ENCODE measurements at regions not wholly inside any gene's neighbourhood (a gene's known extent, or its start where the extent isn't known, plus 50 kb on each side); places are given as distances from the start of the nearest gene placed in this dataset.

- ATAC-seq (no peak), DNase-seq (no peak)
- Mint-ChIP-seq H3K4me3 (no peak overlapping the region), H3K4me1 (no peaks in the 10 kb centered on the region), H3K27me3 (no peaks in the 10 kb centered on the region), H3K36me3 (no peaks in the 10 kb centered on the region), H3K27ac (no peak overlapping the region), H3K9me3 (no peaks in the 10 kb centered on the region)
- CTCF ChIA-PET, result no interaction called here
- H3K4me1 ChIP-seq (ENCODE audit: control insufficient read depth in 2 of 2, insufficient read depth in 2 of 2, low read length in 2 of 2), result no peaks in the 10 kb centered on the region
- POLR2A ChIA-PET, result no interaction called here
- H3K4me3 ChIP-seq (ENCODE audit: low read length), result no peak overlapping the region
- no peaks in the 10 kb centered on the region for H3K27me3 ChIP-seq (ENCODE audit: control insufficient read depth in 2 of 2, insufficient read depth in 2 of 2, low read length in 2 of 2)
- H3K9me3 ChIP-seq (ENCODE audit: control insufficient read depth in 2 of 3, low read length in 3 of 3), result no peaks in the 10 kb centered on the region
- intact Hi-C loops (cut with micrococcal nuclease), result no loop called here
- no peak overlapping the region for H3K27ac ChIP-seq (ENCODE audit: low read depth, low read length)
- no peaks in the 10 kb centered on the region for H3K36me3 ChIP-seq (ENCODE audit: control insufficient read depth in 2 of 3, insufficient read depth in 3 of 3, low read length in 3 of 3)
These were observed 421.1 kb downstream of the GLRX3 start for GRCh38 chr10:130557181-130557845.

GRCh38 chr10:130558746-130559546 is 422.8 kb downstream of the GLRX3 start:
- no peak overlapping the region for H3K4me3 Mint-ChIP-seq
- Histone ChIP-seq H3K27ac (ENCODE audit: low read depth, low read length) (no peak overlapping the region), H3K9me3 (ENCODE audit: control insufficient read depth in 2 of 3, low read length in 3 of 3) (no peaks in the 10 kb centered on the region), H3K36me3 (ENCODE audit: control insufficient read depth in 2 of 3, insufficient read depth in 3 of 3, low read length in 3 of 3) (no peaks in the 10 kb centered on the region), H3K4me3 (ENCODE audit: low read length) (no peak overlapping the region), H3K4me1 (ENCODE audit: control insufficient read depth in 2 of 2, insufficient read depth in 2 of 2, low read length in 2 of 2) (no peaks in the 10 kb centered on the region), H3K27me3 (ENCODE audit: control insufficient read depth in 2 of 2, insufficient read depth in 2 of 2, low read length in 2 of 2) (no peaks in the 10 kb centered on the region)
- POLR2A ChIA-PET, result no interaction called here
- H3K27me3 Mint-ChIP-seq, result no peaks in the 10 kb centered on the region
- no peaks in the 10 kb centered on the region for H3K9me3 Mint-ChIP-seq
- H3K4me1 Mint-ChIP-seq, result no peaks in the 10 kb centered on the region
- DNase-seq, result no peak
- CTCF ChIA-PET, result no interaction called here
- intact Hi-C loops (cut with micrococcal nuclease), result no loop called here
- H3K36me3 Mint-ChIP-seq, result no peaks in the 10 kb centered on the region
- ATAC-seq, result no peak
- H3K27ac Mint-ChIP-seq, result no peak overlapping the region

GRCh38 chr10:130559547-130559880 is 423.3 kb downstream of the GLRX3 start:
- DNase-seq, result no peak
- Mint-ChIP-seq H3K4me3 (no peak overlapping the region), H3K27me3 (no peaks in the 10 kb centered on the region), H3K9me3 (no peaks in the 10 kb centered on the region), H3K36me3 (no peaks in the 10 kb centered on the region), H3K4me1 (no peaks in the 10 kb centered on the region), H3K27ac (no peak overlapping the region)
- ChIA-PET CTCF (no interaction called here), POLR2A (no interaction called here)
- Histone ChIP-seq H3K4me3 (ENCODE audit: low read length) (no peak overlapping the region), H3K9me3 (ENCODE audit: control insufficient read depth in 2 of 3, low read length in 3 of 3) (no peaks in the 10 kb centered on the region), H3K27ac (ENCODE audit: low read depth, low read length) (no peak overlapping the region), H3K27me3 (ENCODE audit: control insufficient read depth in 2 of 2, insufficient read depth in 2 of 2, low read length in 2 of 2) (no peaks in the 10 kb centered on the region), H3K36me3 (ENCODE audit: control insufficient read depth in 2 of 3, insufficient read depth in 3 of 3, low read length in 3 of 3) (no peaks in the 10 kb centered on the region), H3K4me1 (ENCODE audit: control insufficient read depth in 2 of 2, insufficient read depth in 2 of 2, low read length in 2 of 2) (no peaks in the 10 kb centered on the region)
- no peak for ATAC-seq
- intact Hi-C loops (cut with micrococcal nuclease), result no loop called here

GRCh38 chr10:130560116-130560515 is 423.9 kb downstream of the GLRX3 start:
- intact Hi-C loops (cut with micrococcal nuclease), result no loop called here
- Histone ChIP-seq H3K4me1 (ENCODE audit: control insufficient read depth in 2 of 2, insufficient read depth in 2 of 2, low read length in 2 of 2) (no peaks in the 10 kb centered on the region), H3K36me3 (ENCODE audit: control insufficient read depth in 2 of 3, insufficient read depth in 3 of 3, low read length in 3 of 3) (no peaks in the 10 kb centered on the region), H3K27me3 (ENCODE audit: control insufficient read depth in 2 of 2, insufficient read depth in 2 of 2, low read length in 2 of 2) (no peaks in the 10 kb centered on the region), H3K4me3 (ENCODE audit: low read length) (no peak overlapping the region), H3K9me3 (ENCODE audit: control insufficient read depth in 2 of 3, low read length in 3 of 3) (no peaks in the 10 kb centered on the region), H3K27ac (ENCODE audit: low read depth, low read length) (no peak overlapping the region)
- ATAC-seq (no peak), DNase-seq (no peak)
- ChIA-PET POLR2A (no interaction called here), CTCF (no interaction called here)
- H3K9me3 Mint-ChIP-seq, result no peaks in the 10 kb centered on the region
- H3K36me3 Mint-ChIP-seq, result no peaks in the 10 kb centered on the region
- H3K4me3 Mint-ChIP-seq, result no peak overlapping the region
- H3K4me1 Mint-ChIP-seq, result no peaks in the 10 kb centered on the region
- no peak overlapping the region for H3K27ac Mint-ChIP-seq
- no peaks in the 10 kb centered on the region for H3K27me3 Mint-ChIP-seq

GRCh38 chr10:130560573-130560972 is 424.4 kb downstream of the GLRX3 start:
- no peaks in the 10 kb centered on the region for H3K4me1 ChIP-seq (ENCODE audit: control insufficient read depth in 2 of 2, insufficient read depth in 2 of 2, low read length in 2 of 2)
- DNase-seq (no peak), ATAC-seq (no peak)
- CTCF ChIA-PET, result no interaction called here
- Mint-ChIP-seq H3K36me3 (no peaks in the 10 kb centered on the region), H3K27me3 (no peaks in the 10 kb centered on the region), H3K4me1 (no peaks in the 10 kb centered on the region), H3K27ac (no peak overlapping the region), H3K4me3 (no peak overlapping the region), H3K9me3 (no peaks in the 10 kb centered on the region)
- no peak overlapping the region for H3K27ac ChIP-seq (ENCODE audit: low read depth, low read length)
- intact Hi-C loops (cut with micrococcal nuclease), result no loop called here
- POLR2A ChIA-PET, result no interaction called here
- H3K27me3 ChIP-seq (ENCODE audit: control insufficient read depth in 2 of 2, insufficient read depth in 2 of 2, low read length in 2 of 2), result no peaks in the 10 kb centered on the region
- no peak overlapping the region for H3K4me3 ChIP-seq (ENCODE audit: low read length)
- no peaks in the 10 kb centered on the region for H3K36me3 ChIP-seq (ENCODE audit: control insufficient read depth in 2 of 3, insufficient read depth in 3 of 3, low read length in 3 of 3)
- H3K9me3 ChIP-seq (ENCODE audit: control insufficient read depth in 2 of 3, low read length in 3 of 3), result no peaks in the 10 kb centered on the region

- no peak overlapping the region for H3K27ac Mint-ChIP-seq
These were observed 425.5 kb downstream of the GLRX3 start for GRCh38 chr10:130561681-130562080.

GRCh38 chr10:130567011-130567410 is 430.8 kb downstream of the GLRX3 start:
- H3K27me3 Mint-ChIP-seq, result no peaks in the 10 kb centered on the region
- DNase-seq (no peak), ATAC-seq (no peak)
- Histone ChIP-seq H3K27me3 (ENCODE audit: control insufficient read depth in 2 of 2, insufficient read depth in 2 of 2, low read length in 2 of 2) (no peaks in the 10 kb centered on the region), H3K36me3 (ENCODE audit: control insufficient read depth in 2 of 3, insufficient read depth in 3 of 3, low read length in 3 of 3) (no peaks in the 10 kb centered on the region), H3K27ac (ENCODE audit: low read depth, low read length) (no peak overlapping the region), H3K4me3 (ENCODE audit: low read length) (no peak overlapping the region), H3K4me1 (ENCODE audit: control insufficient read depth in 2 of 2, insufficient read depth in 2 of 2, low read length in 2 of 2) (no peaks in the 10 kb centered on the region), H3K9me3 (ENCODE audit: control insufficient read depth in 2 of 3, low read length in 3 of 3) (no peaks in the 10 kb centered on the region)
- CTCF ChIA-PET, result no interaction called here
- no peaks in the 10 kb centered on the region for H3K4me1 Mint-ChIP-seq
- H3K27ac Mint-ChIP-seq, result no peak overlapping the region
- no peak overlapping the region for H3K4me3 Mint-ChIP-seq
- H3K36me3 Mint-ChIP-seq, result no peaks in the 10 kb centered on the region
- POLR2A ChIA-PET, result no interaction called here
- intact Hi-C loops (cut with micrococcal nuclease), result no loop called here
- peaks cover 0 to 2% (median 0%) of the 10 kb centered on the region in 11 donors for H3K9me3 Mint-ChIP-seq

More at GRCh38 chr10:130561681-130562080, 425.5 kb downstream of the GLRX3 start:
- H3K36me3 ChIP-seq (ENCODE audit: control insufficient read depth in 2 of 3, insufficient read depth in 3 of 3, low read length in 3 of 3), result no peaks in the 10 kb centered on the region
- no peaks in the 10 kb centered on the region for H3K27me3 Mint-ChIP-seq
- ChIA-PET CTCF (no interaction called here), POLR2A (no interaction called here)
- H3K36me3 Mint-ChIP-seq, result no peaks in the 10 kb centered on the region
- H3K27me3 ChIP-seq (ENCODE audit: control insufficient read depth in 2 of 2, insufficient read depth in 2 of 2, low read length in 2 of 2), result no peaks in the 10 kb centered on the region
- no peaks in the 10 kb centered on the region for H3K4me1 ChIP-seq (ENCODE audit: control insufficient read depth in 2 of 2, insufficient read depth in 2 of 2, low read length in 2 of 2)
- no peak overlapping the region for H3K4me3 ChIP-seq (ENCODE audit: low read length)
- DNase-seq (no peak), ATAC-seq (no peak)
- no peak overlapping the region for H3K27ac ChIP-seq (ENCODE audit: low read depth, low read length)
- intact Hi-C loops (cut with micrococcal nuclease), result no loop called here
- H3K9me3 ChIP-seq (ENCODE audit: control insufficient read depth in 2 of 3, low read length in 3 of 3), result no peaks in the 10 kb centered on the region
- no peaks in the 10 kb centered on the region for H3K4me1 Mint-ChIP-seq
- no peaks in the 10 kb centered on the region for H3K9me3 Mint-ChIP-seq
- H3K4me3 Mint-ChIP-seq, result no peak overlapping the region
